HCT116 (cell line): ENCODE measurements at regions not wholly inside any gene's neighbourhood (a gene's known extent, or its start where the extent isn't known, plus 50 kb on each side); places are given as distances from the start of the nearest gene placed in this dataset.

ENCODE experiments used
- EZH2phosphoT487 ChIP-seq: fragments of 200-600 bp; IDR thresholded peaks from 2 replicates; pipeline ENCODE4 v1.6.1; 2018; ENCODE audit warnings: antibody characterized with exemption, borderline replicate concordance
- POLR2A ChIP-seq: IDR thresholded peaks from 2 replicates; pipeline ENCODE4 v1.7.0; 2011; ENCODE audit warnings: borderline replicate concordance; ENCODE audit not compliant: insufficient read depth, insufficient read length; ENCODE audit errors: extremely low read depth
- POLR2AphosphoS5 ChIP-seq: IDR thresholded peaks from 2 replicates; pipeline ENCODE4 v1.6.1; 2011; ENCODE audit warnings: mild to moderate bottlenecking, low read depth, low read length, moderate library complexity
- TF ChIP-seq, protein P1 (sequence below), 3 experiments: fragments of 200-600 bp in 1 of 3; sonication (generic) in 1 of 3; IDR thresholded peaks in 2 of 3; conservative IDR thresholded peaks in 1 of 3; 2 replicates each; pipeline ENCODE4 v1.5.1; 2012 to 2017; ENCODE audit warnings: low read depth in 2 of 3, low read length in 2 of 3, antibody characterized with exemption in 1 of 3, borderline replicate concordance in 1 of 3, control low read depth in 1 of 3, mild to moderate bottlenecking in 1 of 3, mixed read lengths in 1 of 3, mixed run types in 1 of 3, moderate library complexity in 1 of 3; ENCODE audit not compliant: insufficient read depth in 1 of 3

GRCh38 chr15:77826006-77826695 lies 193.4 kb upstream of the LINGO1 start:
- TF ChIP-seq, protein P1, sequence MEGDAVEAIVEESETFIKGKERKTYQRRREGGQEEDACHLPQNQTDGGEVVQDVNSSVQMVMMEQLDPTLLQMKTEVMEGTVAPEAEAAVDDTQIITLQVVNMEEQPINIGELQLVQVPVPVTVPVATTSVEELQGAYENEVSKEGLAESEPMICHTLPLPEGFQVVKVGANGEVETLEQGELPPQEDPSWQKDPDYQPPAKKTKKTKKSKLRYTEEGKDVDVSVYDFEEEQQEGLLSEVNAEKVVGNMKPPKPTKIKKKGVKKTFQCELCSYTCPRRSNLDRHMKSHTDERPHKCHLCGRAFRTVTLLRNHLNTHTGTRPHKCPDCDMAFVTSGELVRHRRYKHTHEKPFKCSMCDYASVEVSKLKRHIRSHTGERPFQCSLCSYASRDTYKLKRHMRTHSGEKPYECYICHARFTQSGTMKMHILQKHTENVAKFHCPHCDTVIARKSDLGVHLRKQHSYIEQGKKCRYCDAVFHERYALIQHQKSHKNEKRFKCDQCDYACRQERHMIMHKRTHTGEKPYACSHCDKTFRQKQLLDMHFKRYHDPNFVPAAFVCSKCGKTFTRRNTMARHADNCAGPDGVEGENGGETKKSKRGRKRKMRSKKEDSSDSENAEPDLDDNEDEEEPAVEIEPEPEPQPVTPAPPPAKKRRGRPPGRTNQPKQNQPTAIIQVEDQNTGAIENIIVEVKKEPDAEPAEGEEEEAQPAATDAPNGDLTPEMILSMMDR (IDR thresholded peaks at IDR 0.05 in 2 of 3, conservative IDR thresholded peaks at IDR 0.05 in 1 of 3; ENCODE audit: borderline replicate concordance in 1 of 3, insufficient read depth in 1 of 3, low read depth in 2 of 3, low read length in 2 of 3) = no peak
- TF ChIP-seq POLR2A = no peak
- no peak for TF ChIP-seq POLR2AphosphoS5
- no peak for TF ChIP-seq EZH2phosphoT487
